ENCODE measurements at regions not wholly inside any gene's neighbourhood (a gene's known extent, or its start where the extent isn't known, plus 50 kb on each side); places are given as distances from the start of the nearest gene placed in this dataset.

- no peak overlapping the region for H3K27ac Mint-ChIP-seq
- no peak overlapping the region for H3K4me3 Mint-ChIP-seq (ENCODE audit: low read depth)
- peaks cover 9% of the 10 kb centered on the region for H3K4me1 Mint-ChIP-seq (ENCODE audit: low read depth)
Measured at GRCh38 chr15:72972362-72972761, 79.9 kb upstream of the NEO1 start.

GRCh38 chr15:72971766-72972165 lies 80.5 kb upstream of the NEO1 start:
- no peak overlapping the region for H3K4me3 Mint-ChIP-seq (ENCODE audit: low read depth)
- DNase-seq (ENCODE audit: low spot score, unreplicated experiment), result no peak
- no peak for TF ChIP-seq CTCF (IDR thresholded peaks at IDR 0.05; ENCODE audit: unreplicated experiment)
- no peak overlapping the region for H3K27ac Mint-ChIP-seq
- peaks cover 8% of the 10 kb centered on the region for H3K27me3 Mint-ChIP-seq
- no peaks in the 10 kb centered on the region for H3K36me3 Mint-ChIP-seq (ENCODE audit: insufficient read depth)
- peaks cover 9% of the 10 kb centered on the region for H3K4me1 Mint-ChIP-seq (ENCODE audit: low read depth)
- H3K9me3 Mint-ChIP-seq (ENCODE audit: low read depth), result no peaks in the 10 kb centered on the region

More at GRCh38 chr15:72972362-72972761, 79.9 kb upstream of the NEO1 start:
- TF ChIP-seq CTCF (IDR thresholded peaks at IDR 0.05; ENCODE audit: unreplicated experiment), result no peak
- Mint-ChIP-seq H3K27me3 (peaks cover 8% of the 10 kb centered on the region), H3K9me3 (ENCODE audit: low read depth) (no peaks in the 10 kb centered on the region), H3K36me3 (ENCODE audit: insufficient read depth) (no peaks in the 10 kb centered on the region)
- no peak for DNase-seq (ENCODE audit: low spot score, unreplicated experiment)

GRCh38 chr15:72970933-72971760 lies 81.1 kb upstream of the NEO1 start:
- Mint-ChIP-seq H3K27me3 (peaks cover 8% of the 10 kb centered on the region), H3K9me3 (ENCODE audit: low read depth) (no peaks in the 10 kb centered on the region), H3K4me1 (ENCODE audit: low read depth) (peaks cover 9% of the 10 kb centered on the region), H3K27ac (no peak overlapping the region), H3K36me3 (ENCODE audit: insufficient read depth) (no peaks in the 10 kb centered on the region), H3K4me3 (ENCODE audit: low read depth) (no peak overlapping the region)
- no peak for DNase-seq (ENCODE audit: low spot score, unreplicated experiment)
- no peak for TF ChIP-seq CTCF (IDR thresholded peaks at IDR 0.05; ENCODE audit: unreplicated experiment)

GRCh38 chr15:72968531-72968922 lies 83.7 kb upstream of the NEO1 start:
- peaks cover 7% of the 10 kb centered on the region for H3K9me3 Mint-ChIP-seq (ENCODE audit: low read depth)
- peaks cover 8% of the 10 kb centered on the region for H3K27me3 Mint-ChIP-seq
- no peak for DNase-seq (ENCODE audit: low spot score, unreplicated experiment)
- H3K4me3 Mint-ChIP-seq (ENCODE audit: low read depth), result no peak overlapping the region
- H3K27ac Mint-ChIP-seq, result no peak overlapping the region
- H3K4me1 Mint-ChIP-seq (ENCODE audit: low read depth), result peaks cover 9% of the 10 kb centered on the region
- no peak for TF ChIP-seq CTCF (IDR thresholded peaks at IDR 0.05; ENCODE audit: unreplicated experiment)
- H3K36me3 Mint-ChIP-seq (ENCODE audit: insufficient read depth), result no peaks in the 10 kb centered on the region

GRCh38 chr15:72967811-72968530 lies 84.3 kb upstream of the NEO1 start:
- Mint-ChIP-seq H3K9me3 (ENCODE audit: low read depth) (peaks cover 8% of the 10 kb centered on the region), H3K36me3 (ENCODE audit: insufficient read depth) (no peaks in the 10 kb centered on the region), H3K27ac (no peak overlapping the region), H3K27me3 (peaks cover 8% of the 10 kb centered on the region), H3K4me3 (ENCODE audit: low read depth) (no peak overlapping the region), H3K4me1 (ENCODE audit: low read depth) (peaks cover 9% of the 10 kb centered on the region)
- no peak for TF ChIP-seq CTCF (IDR thresholded peaks at IDR 0.05; ENCODE audit: unreplicated experiment)
- no peak for DNase-seq (ENCODE audit: low spot score, unreplicated experiment)
